Activated B cell treated with CpG ODN at 0.5 μM for 24 hours (primary cell): ENCODE measurements at regions not wholly inside any gene's neighbourhood (a gene's known extent, or its start where the extent isn't known, plus 50 kb on each side); places are given as distances from the start of the nearest gene placed in this dataset.

Experiments used
- ATAC-seq: fragments of 200-7000 bp; cut with Tn5 transposase; one replicate; pipeline ENCODE4 v1.10.0; 2021; ENCODE audit warnings: low read depth, mild to moderate bottlenecking, moderate library complexity
- CTCF ChIA-PET: fragments of 350-600 bp; sonication (Branson Sonifier 250); formaldehyde crosslinking; loops from one replicate; lab custom pipeline; 2021; ENCODE audit warnings: antibody characterized with exemption; lab: Charles Lee
- POLR2A ChIA-PET: fragments of 350-600 bp; sonication (Branson Sonifier 250); formaldehyde crosslinking; loops from one replicate; lab custom pipeline; 2021; ENCODE audit warnings: antibody characterized with exemption; lab: Charles Lee
- DNase-seq: peaks from one replicate; pipeline ENCODE4 v3.0.0; 2022
- H3K27ac Mint-ChIP-seq: one replicate; pipeline ENCODE4 v1.8.0; 2020; ENCODE audit warnings: mixed read lengths
- H3K27me3 Mint-ChIP-seq: one replicate; pipeline ENCODE4 v1.8.0; 2021; ENCODE audit warnings: mixed read lengths
- H3K36me3 Mint-ChIP-seq: one replicate; pipeline ENCODE4 v1.8.0; 2021; ENCODE audit warnings: low read depth, mixed read lengths
- H3K4me1 Mint-ChIP-seq: one replicate; pipeline ENCODE4 v1.8.0; 2021; ENCODE audit warnings: mixed read lengths
- H3K4me3 Mint-ChIP-seq: one replicate; pipeline ENCODE4 v1.8.0; 2020; ENCODE audit warnings: mild to moderate bottlenecking, mixed read lengths
- H3K9me3 Mint-ChIP-seq: one replicate; pipeline ENCODE4 v1.8.0; 2020; ENCODE audit warnings: mixed read lengths
- intact Hi-C: fragments of 100-400 bp; cut with micrococcal nuclease; formaldehyde crosslinking; loops from one replicate; pipeline ENCODE4 v1.15.1; 2024
- TF ChIP-seq, protein P1 (sequence below): fragments of 200-600 bp; IDR thresholded peaks from one replicate; pipeline ENCODE4 v1.8.0; 2022; ENCODE audit warnings: antibody characterized with exemption, mild to moderate bottlenecking

DNA sequence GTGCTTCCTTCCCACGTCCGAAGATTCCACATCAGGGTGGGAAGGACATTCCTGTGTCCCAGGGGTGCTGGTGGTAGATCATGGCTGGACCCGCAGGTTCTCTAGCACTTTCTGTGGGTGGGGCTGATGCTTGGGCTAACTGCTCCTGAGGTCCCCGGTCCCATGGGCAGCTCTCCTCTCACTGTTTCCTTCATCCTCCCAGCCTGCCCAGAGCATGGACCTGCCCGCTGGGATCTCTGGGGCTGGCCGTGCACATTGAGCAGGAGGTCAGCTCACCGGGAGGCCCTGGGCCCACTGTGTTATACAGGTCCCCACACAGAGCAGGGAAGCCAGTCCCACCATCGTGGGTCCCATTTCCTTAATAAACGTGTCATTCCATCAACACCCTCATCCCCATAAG is 502.3 kb downstream of the TCERG1L start:
- TF ChIP-seq, protein P1, sequence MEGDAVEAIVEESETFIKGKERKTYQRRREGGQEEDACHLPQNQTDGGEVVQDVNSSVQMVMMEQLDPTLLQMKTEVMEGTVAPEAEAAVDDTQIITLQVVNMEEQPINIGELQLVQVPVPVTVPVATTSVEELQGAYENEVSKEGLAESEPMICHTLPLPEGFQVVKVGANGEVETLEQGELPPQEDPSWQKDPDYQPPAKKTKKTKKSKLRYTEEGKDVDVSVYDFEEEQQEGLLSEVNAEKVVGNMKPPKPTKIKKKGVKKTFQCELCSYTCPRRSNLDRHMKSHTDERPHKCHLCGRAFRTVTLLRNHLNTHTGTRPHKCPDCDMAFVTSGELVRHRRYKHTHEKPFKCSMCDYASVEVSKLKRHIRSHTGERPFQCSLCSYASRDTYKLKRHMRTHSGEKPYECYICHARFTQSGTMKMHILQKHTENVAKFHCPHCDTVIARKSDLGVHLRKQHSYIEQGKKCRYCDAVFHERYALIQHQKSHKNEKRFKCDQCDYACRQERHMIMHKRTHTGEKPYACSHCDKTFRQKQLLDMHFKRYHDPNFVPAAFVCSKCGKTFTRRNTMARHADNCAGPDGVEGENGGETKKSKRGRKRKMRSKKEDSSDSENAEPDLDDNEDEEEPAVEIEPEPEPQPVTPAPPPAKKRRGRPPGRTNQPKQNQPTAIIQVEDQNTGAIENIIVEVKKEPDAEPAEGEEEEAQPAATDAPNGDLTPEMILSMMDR = no peak
- Mint-ChIP-seq H3K9me3 (no peaks in the 10 kb centered on the region), H3K4me3 (no peak overlapping the region), H3K27me3 (no peaks in the 10 kb centered on the region), H3K27ac (no peak overlapping the region), H3K36me3 (no peaks in the 10 kb centered on the region), H3K4me1 (no peaks in the 10 kb centered on the region)
- DNase-seq (no peak), ATAC-seq (no peak)
- intact Hi-C loops = no loop called here
- CTCF ChIA-PET = no interaction called here
- POLR2A ChIA-PET = no interaction called here

DNA sequence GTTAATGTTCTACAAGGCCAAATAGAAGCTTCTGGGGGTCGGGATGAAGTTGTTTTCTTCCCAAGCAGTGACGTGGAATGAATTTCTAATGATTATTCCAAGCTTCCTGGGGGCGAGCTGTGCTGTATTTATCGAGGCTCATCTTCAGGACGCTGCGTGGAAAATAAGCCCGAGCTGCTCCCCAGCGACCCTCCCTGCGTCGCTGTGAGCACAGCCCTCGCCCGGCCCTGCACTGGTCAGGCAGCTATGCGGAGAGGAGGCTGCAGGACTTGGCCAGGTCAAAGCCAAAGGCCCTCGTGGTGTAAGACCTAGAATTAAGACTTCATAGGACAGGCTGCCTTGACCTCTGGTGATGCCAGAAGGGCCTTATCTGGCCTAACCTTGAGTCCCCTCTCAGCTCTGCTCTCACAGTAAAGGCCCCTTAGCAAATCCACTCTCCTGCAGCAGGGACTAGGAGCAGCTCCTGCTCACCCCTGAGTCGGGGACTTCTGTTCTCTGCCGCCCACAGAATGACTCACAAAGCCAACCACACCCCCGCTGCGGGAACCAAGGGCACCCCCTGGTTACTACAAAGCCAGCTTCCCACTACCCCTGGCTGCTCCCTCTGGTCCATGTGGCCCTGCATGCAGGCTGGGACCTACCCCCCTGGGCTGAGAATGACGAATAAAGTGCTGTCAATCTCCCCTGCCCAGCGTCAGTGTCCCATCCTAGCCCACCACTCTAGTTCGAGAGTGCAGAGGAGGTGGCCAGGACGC is 501.6 kb downstream of the TCERG1L start:
- Mint-ChIP-seq H3K9me3 (peaks cover 4% of the 10 kb centered on the region), H3K36me3 (no peaks in the 10 kb centered on the region), H3K27ac (no peak overlapping the region), H3K4me3 (no peak overlapping the region), H3K27me3 (no peaks in the 10 kb centered on the region), H3K4me1 (no peaks in the 10 kb centered on the region)
- ChIA-PET POLR2A (no interaction called here), CTCF (no interaction called here)
- intact Hi-C loops = no loop called here
- DNase-seq = no peak
- TF ChIP-seq, protein P1 = no peak
- ATAC-seq = no peak

DNA sequence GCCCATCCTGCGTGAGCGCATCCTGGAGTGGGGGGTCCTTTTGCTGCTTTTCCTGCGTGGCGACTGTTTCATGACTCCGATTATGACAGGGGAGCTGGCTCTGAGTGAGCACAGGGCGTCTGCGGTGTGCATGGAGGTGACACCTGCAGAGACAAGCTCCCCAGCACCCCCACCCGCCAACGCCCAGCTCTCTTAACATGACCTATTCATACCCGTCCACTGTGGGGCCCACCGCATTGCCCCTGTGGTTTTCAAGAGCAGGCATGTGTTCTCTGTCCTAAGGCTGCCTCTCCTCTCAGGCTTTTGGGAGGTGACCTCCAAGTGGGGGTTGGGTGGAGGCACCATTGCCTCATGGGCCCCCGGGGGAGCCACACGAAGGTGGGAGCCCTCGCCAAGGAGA is 500.7 kb downstream of the TCERG1L start:
- H3K36me3 Mint-ChIP-seq = no peaks in the 10 kb centered on the region
- no peak for ATAC-seq
- no peaks in the 10 kb centered on the region for H3K4me1 Mint-ChIP-seq
- intact Hi-C loops = no loop called here
- no peak overlapping the region for H3K4me3 Mint-ChIP-seq
- POLR2A ChIA-PET = no interaction called here
- TF ChIP-seq, protein P1 = no peak
- DNase-seq = no peak
- H3K9me3 Mint-ChIP-seq = peaks cover 4% of the 10 kb centered on the region
- H3K27me3 Mint-ChIP-seq = no peaks in the 10 kb centered on the region
- CTCF ChIA-PET = no interaction called here
- H3K27ac Mint-ChIP-seq = no peak overlapping the region

DNA sequence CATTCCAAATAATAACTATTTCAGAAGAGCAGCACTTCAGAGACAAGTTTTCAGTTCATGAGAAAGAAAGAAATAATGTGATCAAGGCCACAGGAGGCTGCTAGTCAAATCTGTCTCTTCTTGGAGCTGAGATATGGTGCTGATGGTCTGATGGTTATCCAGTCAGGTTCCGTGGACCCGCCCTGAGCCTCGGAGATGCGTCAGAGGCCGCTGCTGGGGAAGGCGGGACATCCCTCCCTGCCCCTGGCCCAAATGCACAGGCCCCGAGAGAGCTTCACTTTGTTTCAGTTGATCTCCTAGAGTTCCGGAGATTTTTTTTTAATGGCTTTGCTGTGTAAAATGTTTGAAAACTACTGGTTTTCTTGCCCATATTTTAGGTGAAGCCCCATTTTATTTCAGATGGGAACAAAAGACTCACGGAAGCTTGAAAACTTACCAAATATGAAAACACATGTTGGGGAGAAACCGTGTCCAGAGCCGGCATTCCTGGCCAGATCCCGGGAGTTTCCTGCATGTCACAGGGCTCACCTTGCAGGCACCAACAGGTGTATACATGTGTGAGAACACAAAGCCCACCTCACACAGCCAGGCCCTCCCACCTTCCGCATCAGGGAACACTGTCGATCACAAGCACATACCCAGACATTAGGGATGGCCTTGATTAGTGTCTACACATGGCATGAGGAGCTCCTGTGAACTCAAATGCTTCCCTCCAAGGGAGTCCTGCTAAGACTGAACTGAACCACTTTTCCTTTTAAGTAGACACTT is 499.0 kb downstream of the TCERG1L start:
- no peaks in the 10 kb centered on the region for H3K4me1 Mint-ChIP-seq
- no peak overlapping the region for H3K27ac Mint-ChIP-seq
- ATAC-seq = no peak
- POLR2A ChIA-PET = no interaction called here
- H3K27me3 Mint-ChIP-seq = no peaks in the 10 kb centered on the region
- H3K36me3 Mint-ChIP-seq = no peaks in the 10 kb centered on the region
- no peak overlapping the region for H3K4me3 Mint-ChIP-seq
- intact Hi-C loops = no loop called here
- TF ChIP-seq, protein P1 = no peak
- H3K9me3 Mint-ChIP-seq = peaks cover 4% of the 10 kb centered on the region
- CTCF ChIA-PET = no interaction called here
- DNase-seq = no peak

DNA sequence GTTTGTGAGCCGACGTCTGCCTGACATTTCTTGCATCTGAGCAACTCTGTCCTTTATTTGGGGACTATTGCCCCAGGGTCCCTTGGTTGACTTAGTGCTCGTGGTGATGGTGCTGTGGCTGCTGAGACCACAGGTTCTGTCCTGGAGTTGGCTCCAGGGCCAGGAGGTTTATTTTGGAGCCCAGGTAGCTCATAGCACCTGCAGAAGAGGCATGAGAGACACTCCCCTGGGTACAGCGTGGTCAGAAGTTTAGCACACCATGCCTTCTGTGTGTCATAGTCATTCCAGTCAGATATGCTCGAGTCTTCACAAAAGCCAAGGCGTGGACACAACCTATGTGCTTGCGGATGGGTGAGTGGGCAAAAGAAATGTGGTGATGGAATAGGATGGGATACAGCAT is 496.9 kb downstream of the TCERG1L start:
- TF ChIP-seq, protein P1 = no peak
- DNase-seq (no peak), ATAC-seq (no peak)
- intact Hi-C loops = no loop called here
- H3K27me3 Mint-ChIP-seq = no peaks in the 10 kb centered on the region
- no peaks in the 10 kb centered on the region for H3K36me3 Mint-ChIP-seq
- H3K4me1 Mint-ChIP-seq = no peaks in the 10 kb centered on the region
- H3K27ac Mint-ChIP-seq = no peak overlapping the region
- no peak overlapping the region for H3K4me3 Mint-ChIP-seq
- ChIA-PET CTCF (no interaction called here), POLR2A (no interaction called here)
- peaks cover 11% of the 10 kb centered on the region for H3K9me3 Mint-ChIP-seq
